ENCODE measurements at regions not wholly inside any gene's neighbourhood (a gene's known extent, or its start where the extent isn't known, plus 50 kb on each side); places are given as distances from the start of the nearest gene placed in this dataset.

DNA sequence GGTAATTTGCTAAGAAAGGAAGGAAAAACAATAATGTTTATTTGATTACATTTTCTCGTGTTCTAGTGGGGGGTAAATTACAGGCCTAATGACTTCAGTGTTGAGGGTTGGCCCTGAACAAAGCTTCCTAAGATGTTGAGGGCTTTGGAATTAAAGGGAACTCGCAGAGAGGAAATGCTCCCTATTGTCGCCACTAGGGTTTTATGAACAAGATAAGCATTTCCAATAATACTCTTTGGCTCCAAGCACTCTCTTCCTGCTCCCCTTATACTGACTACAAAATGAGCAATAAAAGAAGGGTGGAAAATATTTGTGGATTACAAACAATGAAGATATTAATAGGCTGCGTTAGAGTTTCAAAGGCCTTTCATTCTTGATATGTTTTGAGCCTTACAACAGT is 363.6 kb downstream of the HS3ST3B1 start:
- H3K9me3 ChIP-seq (ENCODE audit: insufficient read depth, low read depth, low read length) = no peaks in the 10 kb centered on the region
- H3K27me3 ChIP-seq (ENCODE audit: insufficient read depth, low read length) = no peaks in the 10 kb centered on the region
- H3K9ac ChIP-seq (ENCODE audit: low read depth, low read length) = no peak overlapping the region
- no peak overlapping the region for H3K4me3 ChIP-seq (ENCODE audit: low read length)
- no peaks in the 10 kb centered on the region for H3K36me3 ChIP-seq (ENCODE audit: insufficient read depth, low read depth, low read length)
- no peak overlapping the region for H3K27ac ChIP-seq (ENCODE audit: low read length)
- H3K4me1 ChIP-seq (ENCODE audit: insufficient read depth, low read length) = no peaks in the 10 kb centered on the region

DNA sequence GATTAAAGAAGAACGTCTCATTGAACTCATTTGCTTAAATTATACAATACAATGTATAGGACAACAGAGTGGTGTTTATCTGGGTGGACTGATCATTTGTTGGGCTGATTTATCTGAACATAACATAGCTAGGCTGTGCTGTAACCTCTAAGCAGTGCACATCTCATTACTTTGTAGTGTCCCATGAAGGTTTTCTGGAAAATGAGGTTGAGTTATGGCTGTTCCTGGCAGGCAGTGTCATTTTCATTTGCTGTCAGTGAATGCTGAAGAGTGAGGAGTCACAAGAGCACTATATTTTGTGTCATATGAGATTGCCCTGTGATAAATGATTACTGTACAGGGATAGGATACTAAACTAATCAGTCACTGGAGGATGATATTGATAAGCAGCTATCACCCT is 340.2 kb downstream of the HS3ST3B1 start:
- no peak overlapping the region for H3K27ac ChIP-seq (ENCODE audit: low read length)
- no peaks in the 10 kb centered on the region for H3K4me1 ChIP-seq (ENCODE audit: insufficient read depth, low read length)
- no peaks in the 10 kb centered on the region for H3K36me3 ChIP-seq (ENCODE audit: insufficient read depth, low read depth, low read length)
- no peak overlapping the region for H3K4me3 ChIP-seq (ENCODE audit: low read length)
- no peak overlapping the region for H3K9ac ChIP-seq (ENCODE audit: low read depth, low read length)
- no peaks in the 10 kb centered on the region for H3K27me3 ChIP-seq (ENCODE audit: insufficient read depth, low read length)
- H3K9me3 ChIP-seq (ENCODE audit: insufficient read depth, low read depth, low read length) = no peaks in the 10 kb centered on the region

- Histone ChIP-seq H3K4me3 (ENCODE audit: low read length) (no peak overlapping the region), H3K36me3 (ENCODE audit: insufficient read depth, low read depth, low read length) (no peaks in the 10 kb centered on the region), H3K4me1 (ENCODE audit: insufficient read depth, low read length) (no peaks in the 10 kb centered on the region), H3K9me3 (ENCODE audit: insufficient read depth, low read depth, low read length) (no peaks in the 10 kb centered on the region), H3K27ac (ENCODE audit: low read length) (no peak overlapping the region), H3K9ac (ENCODE audit: low read depth, low read length) (no peak overlapping the region), H3K27me3 (ENCODE audit: insufficient read depth, low read length) (no peaks in the 10 kb centered on the region)
These were observed 336.4 kb downstream of the HS3ST3B1 start for GRCh38 chr17:14637260-14637659.

DNA sequence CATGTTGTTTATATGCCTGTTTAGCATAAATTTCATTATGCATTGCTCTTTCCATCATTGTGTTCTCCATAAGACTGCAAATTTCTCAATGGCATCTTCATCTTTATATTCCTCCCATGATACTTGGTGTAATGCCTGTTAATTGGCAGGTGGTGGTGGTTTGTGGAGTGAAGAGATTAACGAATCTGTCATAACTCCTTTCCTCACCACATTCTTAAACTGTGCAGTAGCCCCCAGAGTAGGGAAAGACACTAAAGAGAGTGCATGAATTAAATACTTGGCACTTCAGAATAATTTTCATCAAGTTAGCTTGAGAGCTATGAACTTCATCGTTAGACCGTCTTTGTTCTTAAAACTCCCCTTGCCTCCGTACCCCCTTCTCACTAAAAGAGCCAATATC is 329.7 kb downstream of the HS3ST3B1 start:
- Histone ChIP-seq H3K36me3 (ENCODE audit: insufficient read depth, low read depth, low read length) (no peaks in the 10 kb centered on the region), H3K4me3 (ENCODE audit: low read length) (no peak overlapping the region), H3K27me3 (ENCODE audit: insufficient read depth, low read length) (no peaks in the 10 kb centered on the region), H3K9ac (ENCODE audit: low read depth, low read length) (no peak overlapping the region), H3K27ac (ENCODE audit: low read length) (no peak overlapping the region), H3K9me3 (ENCODE audit: insufficient read depth, low read depth, low read length) (no peaks in the 10 kb centered on the region), H3K4me1 (ENCODE audit: insufficient read depth, low read length) (no peaks in the 10 kb centered on the region)

- Histone ChIP-seq H3K27ac (ENCODE audit: low read length) (no peak overlapping the region), H3K4me1 (ENCODE audit: insufficient read depth, low read length) (no peaks in the 10 kb centered on the region), H3K9ac (ENCODE audit: low read depth, low read length) (no peak overlapping the region), H3K27me3 (ENCODE audit: insufficient read depth, low read length) (no peaks in the 10 kb centered on the region), H3K36me3 (ENCODE audit: insufficient read depth, low read depth, low read length) (no peaks in the 10 kb centered on the region), H3K9me3 (ENCODE audit: insufficient read depth, low read depth, low read length) (no peaks in the 10 kb centered on the region), H3K4me3 (ENCODE audit: low read length) (no peak overlapping the region)
These were observed 329.2 kb downstream of the HS3ST3B1 start for GRCh38 chr17:14630046-14630445.

DNA sequence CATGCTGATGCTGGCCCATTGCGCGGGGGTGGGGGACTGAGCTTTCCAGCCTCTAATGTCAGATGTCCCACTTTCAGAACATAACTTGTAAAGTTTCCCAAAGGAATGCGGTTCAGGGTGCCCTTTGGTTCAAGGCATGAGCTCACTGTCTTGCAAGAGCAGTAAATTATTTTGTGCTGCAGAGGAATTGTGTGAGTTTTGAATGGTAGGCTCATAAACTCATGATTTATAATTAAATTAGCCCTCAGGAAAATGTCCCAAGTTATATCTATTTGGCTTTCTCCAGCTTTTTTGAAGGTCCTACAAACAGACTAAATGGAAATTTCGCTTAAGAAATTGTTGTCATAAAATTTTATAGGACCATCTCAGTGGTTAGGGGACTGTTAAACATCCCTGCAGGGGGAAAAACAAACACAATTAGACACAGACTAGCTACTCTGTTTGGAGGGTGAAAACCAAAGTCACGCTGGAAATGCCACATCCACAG is 321.8 kb downstream of the HS3ST3B1 start:
- Histone ChIP-seq H3K27me3 (ENCODE audit: insufficient read depth, low read length) (no peaks in the 10 kb centered on the region), H3K4me3 (ENCODE audit: low read length) (no peak overlapping the region), H3K27ac (ENCODE audit: low read length) (no peak overlapping the region), H3K4me1 (ENCODE audit: insufficient read depth, low read length) (no peaks in the 10 kb centered on the region), H3K9ac (ENCODE audit: low read depth, low read length) (no peak overlapping the region), H3K36me3 (ENCODE audit: insufficient read depth, low read depth, low read length) (no peaks in the 10 kb centered on the region), H3K9me3 (ENCODE audit: insufficient read depth, low read depth, low read length) (no peaks in the 10 kb centered on the region)

DNA sequence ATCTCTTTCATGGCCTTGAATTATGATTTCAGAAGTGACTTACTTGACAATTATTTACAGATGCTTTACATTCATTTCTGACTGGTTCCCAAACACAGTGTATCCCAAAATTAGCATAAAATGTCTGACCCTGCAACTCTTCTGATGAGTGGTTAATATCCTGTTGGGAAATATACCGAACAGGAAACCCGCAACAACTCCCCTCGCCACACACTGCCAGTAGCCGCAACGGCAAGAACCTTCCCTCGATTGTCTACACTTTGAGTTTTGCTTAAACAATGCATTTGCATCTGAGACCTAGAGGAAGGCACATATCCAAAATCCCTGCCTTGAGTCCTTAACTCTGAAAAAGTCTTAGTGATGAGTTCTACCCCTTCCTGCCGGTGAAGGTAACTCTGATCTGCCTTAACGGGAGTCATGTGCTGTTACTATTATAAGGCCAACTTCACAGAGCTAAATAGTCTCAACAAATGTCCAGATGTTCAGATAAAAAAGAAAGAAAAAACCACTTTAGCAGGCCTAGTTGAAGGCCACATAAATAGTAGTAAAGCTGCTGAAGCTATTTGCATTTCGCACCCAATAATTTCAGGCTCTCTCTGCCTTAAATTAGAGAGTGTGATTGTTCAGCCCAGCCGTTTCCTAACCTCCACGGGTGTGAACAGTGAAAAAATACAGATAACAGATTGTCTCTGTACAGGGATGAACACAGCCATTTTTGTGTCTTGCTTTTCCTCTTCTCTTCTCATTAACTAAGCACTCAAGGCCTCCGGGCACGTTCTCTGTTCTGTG is 321.1 kb downstream of the HS3ST3B1 start:
- Histone ChIP-seq H3K27me3 (ENCODE audit: insufficient read depth, low read length) (no peaks in the 10 kb centered on the region), H3K9ac (ENCODE audit: low read depth, low read length) (no peak overlapping the region), H3K4me3 (ENCODE audit: low read length) (no peak overlapping the region), H3K9me3 (ENCODE audit: insufficient read depth, low read depth, low read length) (no peaks in the 10 kb centered on the region), H3K36me3 (ENCODE audit: insufficient read depth, low read depth, low read length) (no peaks in the 10 kb centered on the region), H3K4me1 (ENCODE audit: insufficient read depth, low read length) (no peaks in the 10 kb centered on the region), H3K27ac (ENCODE audit: low read length) (no peak overlapping the region)

DNA sequence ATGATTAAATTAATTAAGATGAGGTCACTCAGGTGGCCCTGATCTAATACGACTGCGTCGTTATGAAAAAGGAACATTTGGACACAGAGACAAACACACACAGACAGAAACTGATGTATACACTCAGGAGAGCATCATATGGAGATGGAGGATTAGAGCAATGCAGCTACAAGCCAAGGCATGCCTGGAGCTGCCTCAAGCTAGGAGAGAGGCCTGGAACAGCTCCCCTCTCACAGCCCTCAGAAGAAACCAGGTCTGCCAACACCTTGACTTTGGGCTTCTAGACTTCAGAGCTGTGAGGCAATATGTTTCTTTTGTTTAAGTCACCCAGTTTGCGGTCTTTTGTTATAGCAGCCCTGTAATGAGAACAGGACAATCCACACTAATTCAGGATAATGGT is 318.9 kb downstream of the HS3ST3B1 start:
- no peaks in the 10 kb centered on the region for H3K4me1 ChIP-seq (ENCODE audit: insufficient read depth, low read length)
- H3K4me3 ChIP-seq (ENCODE audit: low read length) = no peak overlapping the region
- H3K36me3 ChIP-seq (ENCODE audit: insufficient read depth, low read depth, low read length) = no peaks in the 10 kb centered on the region
- no peak overlapping the region for H3K27ac ChIP-seq (ENCODE audit: low read length)
- H3K9me3 ChIP-seq (ENCODE audit: insufficient read depth, low read depth, low read length) = no peaks in the 10 kb centered on the region
- H3K9ac ChIP-seq (ENCODE audit: low read depth, low read length) = no peak overlapping the region
- no peaks in the 10 kb centered on the region for H3K27me3 ChIP-seq (ENCODE audit: insufficient read depth, low read length)

GRCh38 chr17:14616528-14616927 is 315.6 kb downstream of the HS3ST3B1 start:
- Histone ChIP-seq H3K4me1 (ENCODE audit: insufficient read depth, low read length) (no peaks in the 10 kb centered on the region), H3K27ac (ENCODE audit: low read length) (no peak overlapping the region), H3K9me3 (ENCODE audit: insufficient read depth, low read depth, low read length) (peaks cover 7% of the 10 kb centered on the region; the same call in 1 of the 2 replicates)

GRCh38 chr17:14605267-14605599 is 304.4 kb downstream of the HS3ST3B1 start:
- H3K9me3 ChIP-seq (ENCODE audit: insufficient read depth, low read depth, low read length) = no peaks in the 10 kb centered on the region
- no peaks in the 10 kb centered on the region for H3K36me3 ChIP-seq (ENCODE audit: insufficient read depth, low read depth, low read length)
- H3K27me3 ChIP-seq (ENCODE audit: insufficient read depth, low read length) = no peaks in the 10 kb centered on the region
- H3K27ac ChIP-seq (ENCODE audit: low read length) = no peak overlapping the region
- H3K9ac ChIP-seq (ENCODE audit: low read depth, low read length) = no peak overlapping the region
- no peak overlapping the region for H3K4me3 ChIP-seq (ENCODE audit: low read length)
- no peaks in the 10 kb centered on the region for H3K4me1 ChIP-seq (ENCODE audit: insufficient read depth, low read length)

More at GRCh38 chr17:14616528-14616927, 315.6 kb downstream of the HS3ST3B1 start:
- no peaks in the 10 kb centered on the region for H3K27me3 ChIP-seq (ENCODE audit: insufficient read depth, low read length)
- H3K9ac ChIP-seq (ENCODE audit: low read depth, low read length) = no peak overlapping the region
- no peaks in the 10 kb centered on the region for H3K36me3 ChIP-seq (ENCODE audit: insufficient read depth, low read depth, low read length)
- H3K4me3 ChIP-seq (ENCODE audit: low read length) = no peak overlapping the region

DNA sequence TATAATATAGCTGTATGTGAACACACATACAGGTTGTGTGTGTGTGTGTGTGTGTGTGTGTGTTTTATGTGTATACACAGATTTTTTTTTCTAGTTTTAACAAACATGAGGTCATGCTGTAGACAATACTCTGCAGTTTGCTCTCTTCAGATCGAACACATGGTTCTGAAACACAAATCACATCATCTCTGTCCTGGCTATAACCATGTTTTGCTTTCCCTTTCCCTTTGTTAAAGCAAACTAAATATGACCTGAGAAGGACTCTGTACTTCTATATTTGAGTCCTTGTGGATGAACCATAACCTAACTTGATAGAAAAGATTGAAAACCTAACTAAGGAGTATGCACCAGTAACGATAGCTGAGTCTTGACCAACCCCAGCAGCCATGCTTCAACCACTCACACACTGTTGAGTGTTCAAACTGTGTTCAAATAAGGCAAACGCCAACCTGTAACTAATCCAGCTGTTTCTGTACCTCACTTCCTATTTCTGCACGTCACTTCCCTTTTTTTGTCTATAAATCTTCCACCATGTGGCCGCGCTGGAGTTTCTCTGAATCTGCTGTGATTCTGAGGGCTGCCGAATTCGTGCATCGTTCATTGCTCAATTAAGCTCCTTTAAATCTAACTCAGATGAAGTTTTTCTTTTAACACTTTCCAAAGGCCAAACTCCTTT is 303.8 kb downstream of the HS3ST3B1 start:
- Histone ChIP-seq H3K4me3 (ENCODE audit: low read length) (no peak overlapping the region), H3K9ac (ENCODE audit: low read depth, low read length) (no peak overlapping the region), H3K27ac (ENCODE audit: low read length) (no peak overlapping the region), H3K4me1 (ENCODE audit: insufficient read depth, low read length) (no peaks in the 10 kb centered on the region), H3K36me3 (ENCODE audit: insufficient read depth, low read depth, low read length) (no peaks in the 10 kb centered on the region), H3K9me3 (ENCODE audit: insufficient read depth, low read depth, low read length) (no peaks in the 10 kb centered on the region), H3K27me3 (ENCODE audit: insufficient read depth, low read length) (no peaks in the 10 kb centered on the region)

- Histone ChIP-seq H3K4me1 (ENCODE audit: insufficient read depth, low read length) (no peaks in the 10 kb centered on the region), H3K4me3 (ENCODE audit: low read length) (no peak overlapping the region), H3K9ac (ENCODE audit: low read depth, low read length) (no peak overlapping the region)
These were observed 295.3 kb downstream of the HS3ST3B1 start for GRCh38 chr17:14596224-14596623.

More at GRCh38 chr17:14596224-14596623, 295.3 kb downstream of the HS3ST3B1 start:
- Histone ChIP-seq H3K36me3 (ENCODE audit: insufficient read depth, low read depth, low read length) (no peaks in the 10 kb centered on the region), H3K9me3 (ENCODE audit: insufficient read depth, low read depth, low read length) (no peaks in the 10 kb centered on the region), H3K27ac (ENCODE audit: low read length) (no peak overlapping the region), H3K27me3 (ENCODE audit: insufficient read depth, low read length) (no peaks in the 10 kb centered on the region)
